GM12865 (cell line): ENCODE measurements at regions not wholly inside any gene's neighbourhood (a gene's known extent, or its start where the extent isn't known, plus 50 kb on each side); places are given as distances from the start of the nearest gene placed in this dataset.

ENCODE experiments used
- DNase-seq: peaks from one replicate; pipeline ENCODE4 v3.0.0; 2010; ENCODE audit warnings: low read depth
- H3K4me3 ChIP-seq: 2 replicates; pipeline ENCODE4 v1.5.1; 2011; ENCODE audit warnings: mild to moderate bottlenecking, low read depth, low read length, control low read depth
- CTCF ChIP-seq: IDR thresholded peaks from 2 replicates; pipeline ENCODE4 v1.5.1; 2011; ENCODE audit warnings: low read length, control low read depth, low read depth, inconsistent platforms; ENCODE audit not compliant: insufficient read depth; ENCODE audit errors: missing control alignments

GRCh38 chr13:104898484-104898883 lies 1637.0 kb downstream of the EFNB2 start:
- H3K4me3 ChIP-seq: no peak overlapping the region
- TF ChIP-seq CTCF: no peak
- no peak for DNase-seq

DNA sequence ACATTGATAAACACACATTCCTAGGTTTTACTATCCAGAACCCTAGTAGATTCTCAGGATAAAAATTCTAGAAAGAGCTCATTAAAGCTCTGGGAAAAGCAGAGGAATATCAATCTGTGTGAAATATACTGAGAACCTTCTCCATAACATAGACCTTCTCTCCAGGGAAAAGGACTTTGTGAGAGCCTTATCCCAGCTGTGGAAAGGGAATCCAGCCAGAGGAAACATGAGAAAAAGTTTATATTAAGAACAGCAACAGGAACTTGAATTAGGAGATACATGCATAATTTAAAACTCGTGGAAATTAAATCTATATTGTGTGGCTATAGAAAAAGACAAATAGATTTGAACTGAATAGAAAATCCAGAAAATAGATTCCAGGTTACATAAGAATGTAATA lies 1639.9 kb downstream of the EFNB2 start:
- no peak for TF ChIP-seq CTCF

GRCh38 chr13:104875038-104875754 lies 1660.3 kb downstream of the EFNB2 start:
- DNase-seq: peak; percentile 14

More for the DNA sequence above, 1639.9 kb downstream of the EFNB2 start:
- H3K4me3 ChIP-seq: no peak overlapping the region
- DNase-seq: no peak

GRCh38 chr13:104872153-104872552 lies 1663.3 kb downstream of the EFNB2 start:
- TF ChIP-seq CTCF: no peak
- DNase-seq: no peak
- H3K4me3 ChIP-seq: no peak overlapping the region

More at GRCh38 chr13:104875038-104875754, 1660.3 kb downstream of the EFNB2 start:
- no peak for TF ChIP-seq CTCF
- H3K4me3 ChIP-seq: no peak overlapping the region

GRCh38 chr13:104871456-104871855 lies 1664.0 kb downstream of the EFNB2 start:
- H3K4me3 ChIP-seq: no peak overlapping the region
- DNase-seq: no peak
- no peak for TF ChIP-seq CTCF

DNA sequence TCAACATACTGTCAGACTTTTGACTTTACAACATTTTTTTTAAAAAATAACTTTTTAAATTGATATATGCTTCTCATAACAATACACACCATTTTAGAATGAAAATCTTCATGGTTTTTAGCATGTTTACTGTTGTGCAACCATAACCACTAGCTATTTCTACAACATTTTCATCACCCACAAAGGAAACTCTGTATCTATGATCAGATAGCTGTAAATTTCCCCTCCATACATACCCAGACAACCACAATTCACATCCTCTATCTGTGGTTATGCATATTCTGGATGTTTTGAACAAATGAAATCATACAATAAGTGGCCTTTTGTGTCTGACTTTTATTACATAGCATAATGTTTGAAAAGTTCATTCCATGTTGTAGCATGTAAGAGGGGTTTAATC lies 1666.0 kb downstream of the EFNB2 start:
- peak; percentile 35 for DNase-seq
- no peak for TF ChIP-seq CTCF
- H3K4me3 ChIP-seq: no peak overlapping the region

DNA sequence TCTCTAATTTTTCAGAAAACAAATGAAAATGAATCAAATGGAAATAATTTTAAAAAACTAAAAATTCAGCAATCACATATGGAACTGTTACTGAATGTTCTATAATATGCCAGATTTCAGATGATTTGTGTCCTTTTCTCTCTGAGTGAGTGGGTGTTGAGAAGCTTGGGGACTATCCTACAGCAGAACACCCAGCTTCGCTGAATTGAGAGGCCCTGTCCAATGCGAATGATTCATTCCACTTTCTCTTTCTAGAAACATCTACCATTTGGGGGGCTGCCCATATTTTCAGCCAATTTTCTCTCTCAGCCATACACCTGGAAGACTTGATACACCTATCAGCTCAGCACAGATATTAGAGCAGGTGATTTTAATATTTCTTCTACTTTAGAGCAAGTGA lies 1666.7 kb downstream of the EFNB2 start:
- no peak overlapping the region for H3K4me3 ChIP-seq
- no peak for DNase-seq
- TF ChIP-seq CTCF: no peak
